GM23338 (cell line): ENCODE measurements at regions not wholly inside any gene's neighbourhood (a gene's known extent, or its start where the extent isn't known, plus 50 kb on each side); places are given as distances from the start of the nearest gene placed in this dataset.

Experiments
- ATAC-seq: fragments of 200-7000 bp; cut with Tn5 transposase; 3 replicates; pipeline ENCODE4 v1.9.1; 2020
- DNase-seq: peaks from one replicate; pipeline ENCODE4 v3.0.0-alpha.2; 2015; ENCODE audit warnings: low spot score
- H2AFZ ChIP-seq: fragments of 200-600 bp; sonication (generic); 2 replicates; pipeline ENCODE4 v1.8.0; 2016; ENCODE audit warnings: antibody characterized with exemption, mild to moderate bottlenecking, moderate library complexity
- H3F3A ChIP-seq: fragments of 200-600 bp; sonication (generic); replicated peaks from 2 replicates; pipeline ENCODE4 v1.8.0; 2017; ENCODE audit warnings: antibody characterized with exemption, mixed run types, low read depth
- H3K27ac ChIP-seq: fragments of 200-600 bp; sonication (generic); 2 replicates; pipeline ENCODE4 v1.6.1; 2016; ENCODE audit warnings: low read depth
- H3K27me3 ChIP-seq: fragments of 200-600 bp; sonication (generic); 2 replicates; pipeline ENCODE4 v1.8.0; 2016; ENCODE audit warnings: mild to moderate bottlenecking, mixed run types, moderate library complexity; ENCODE audit not compliant: insufficient read depth
- H3K36me3 ChIP-seq: fragments of 200-600 bp; sonication (generic); 2 replicates; pipeline ENCODE4 v1.8.0; 2016; ENCODE audit warnings: mild to moderate bottlenecking; ENCODE audit not compliant: insufficient read depth
- H3K4me1 ChIP-seq: fragments of 200-600 bp; sonication (generic); 2 replicates; pipeline ENCODE4 v1.8.0; 2016; ENCODE audit warnings: mild to moderate bottlenecking, moderate library complexity; ENCODE audit not compliant: insufficient read depth
- H3K4me2 ChIP-seq: fragments of 200-600 bp; sonication (generic); 2 replicates; pipeline ENCODE4 v1.7.1; 2017; ENCODE audit warnings: mixed run types
- H3K4me3 ChIP-seq: fragments of 200-600 bp; sonication (generic); 2 replicates; pipeline ENCODE4 v1.6.1; 2016; ENCODE audit warnings: mixed run types
- H3K79me2 ChIP-seq: fragments of 200-600 bp; sonication (generic); replicated peaks from 2 replicates; pipeline ENCODE4 v1.8.0; 2017; ENCODE audit warnings: mild to moderate bottlenecking; ENCODE audit not compliant: insufficient read depth
- H3K9me2 ChIP-seq: fragments of 200-600 bp; sonication (generic); 2 replicates; pipeline ENCODE4 v1.8.0; 2017; ENCODE audit not compliant: insufficient read depth
- H4K20me1 ChIP-seq: fragments of 200-600 bp; sonication (generic); replicated peaks from 2 replicates; pipeline ENCODE4 v1.8.0; 2017; ENCODE audit warnings: mild to moderate bottlenecking; ENCODE audit not compliant: insufficient read depth
- H3K27ac Mint-ChIP-seq: 2 replicates; pipeline ENCODE4 v1.8.0; 2020; ENCODE audit warnings: inconsistent platforms, mild to moderate bottlenecking, moderate library complexity, mixed read lengths
- H3K27me3 Mint-ChIP-seq: 3 replicates; pipeline ENCODE4 v1.8.0; 2022; ENCODE audit warnings: low read depth, mild to moderate bottlenecking, moderate library complexity, mixed read lengths, inconsistent platforms; ENCODE audit not compliant: insufficient read depth, poor library complexity
- H3K36me3 Mint-ChIP-seq: 3 replicates; pipeline ENCODE4 v1.8.0; 2021; ENCODE audit warnings: low read depth, mild to moderate bottlenecking, inconsistent platforms, moderate library complexity, mixed read lengths
- H3K4me1 Mint-ChIP-seq: 3 replicates; pipeline ENCODE4 v1.8.0; 2020; ENCODE audit warnings: mild to moderate bottlenecking, inconsistent platforms, mixed read lengths
- H3K4me3 Mint-ChIP-seq: 3 replicates; pipeline ENCODE4 v1.8.0; 2021; ENCODE audit warnings: moderate library complexity, mild to moderate bottlenecking, inconsistent platforms, mixed read lengths
- H3K9me3 Mint-ChIP-seq: 3 replicates; pipeline ENCODE4 v1.8.0; 2020; ENCODE audit warnings: moderate library complexity, mild to moderate bottlenecking, inconsistent platforms, mixed read lengths
- CREB1 ChIP-seq: fragments of 250-450 bp; sonication (Bioruptor Pico); IDR thresholded peaks from 2 replicates; pipeline ENCODE4 v1.5.0; 2020; ENCODE audit warnings: low read depth, mild to moderate bottlenecking, moderate library complexity
- CTCF ChIP-seq, 2 experiments: fragments of 200-600 bp in 1 of 2; sonication (generic) in 1 of 2; conservative IDR thresholded peaks; 2 replicates each; pipeline versions ENCODE4 v1.5.1 to v1.6.1; 2016 to 2017; ENCODE audit warnings: antibody characterized with exemption in 2 of 2, low read depth in 2 of 2, mild to moderate bottlenecking in 2 of 2, moderate library complexity in 1 of 2
- ETS1 ChIP-seq: IDR thresholded peaks from 2 replicates; pipeline ENCODE4 v1.6.1; 2016; ENCODE audit warnings: antibody characterized with exemption
- EZH2 ChIP-seq: fragments of 200-600 bp; sonication (generic); IDR thresholded peaks from one replicate; pipeline ENCODE4 v1.8.0; 2017; ENCODE audit warnings: antibody characterized with exemption, mild to moderate bottlenecking, low read depth; ENCODE audit not compliant: unreplicated experiment
- EZH2phosphoT487 ChIP-seq: fragments of 200-600 bp; sonication (generic); IDR thresholded peaks from one replicate; pipeline ENCODE4 v1.8.1; 2018; ENCODE audit warnings: antibody characterized with exemption; ENCODE audit not compliant: unreplicated experiment
- JUNB ChIP-seq: IDR thresholded peaks from one replicate; pipeline ENCODE4 v1.6.1; 2016; ENCODE audit warnings: antibody characterized with exemption; ENCODE audit not compliant: unreplicated experiment
- NANOG ChIP-seq: IDR thresholded peaks from 2 replicates; pipeline ENCODE4 v1.6.1; 2016; ENCODE audit warnings: antibody characterized with exemption, borderline replicate concordance
- POLR2AphosphoS5 ChIP-seq: IDR thresholded peaks from 2 replicates; pipeline ENCODE4 v1.6.1; 2016; ENCODE audit warnings: antibody characterized with exemption, low read depth
- REST ChIP-seq: IDR thresholded peaks from one replicate; pipeline ENCODE4 v1.6.1; 2018; ENCODE audit warnings: antibody characterized with exemption; ENCODE audit not compliant: unreplicated experiment
- STAT1 ChIP-seq: IDR thresholded peaks from one replicate; pipeline ENCODE4 v1.6.1; 2016; ENCODE audit warnings: antibody characterized with exemption; ENCODE audit not compliant: unreplicated experiment
- ZNF114 ChIP-seq: fragments of 250-450 bp; sonication (Bioruptor Pico); IDR thresholded peaks from 2 replicates; pipeline ENCODE4 v1.5.0; 2020; ENCODE audit warnings: mild to moderate bottlenecking, moderate library complexity
- ZNF331 ChIP-seq: fragments of 250-450 bp; sonication (Bioruptor Pico); IDR thresholded peaks from 2 replicates; pipeline ENCODE4 v1.5.0; 2020; ENCODE audit warnings: low read depth, mild to moderate bottlenecking, moderate library complexity
- ZNF462 ChIP-seq: fragments of 250-450 bp; sonication (Bioruptor Pico); IDR thresholded peaks from 2 replicates; pipeline ENCODE4 v1.5.0; 2020; ENCODE audit warnings: mild to moderate bottlenecking, moderate library complexity

GRCh38 chr2:181157326-181157725, 176.9 kb downstream of the UBE2E3 start (continued):
- TF ChIP-seq ZNF462 (no peak), ZNF114 (no peak), STAT1 (no peak), EZH2 (no peak), EZH2phosphoT487 (no peak), JUNB (no peak)

- no peak overlapping the region for H3K4me3 ChIP-seq
- Mint-ChIP-seq H3K27me3 (no peaks in the 10 kb centered on the region), H3K36me3 (peaks cover 9% of the 10 kb centered on the region; the same call in 2 of the 3 replicates), H3K4me3 (no peak overlapping the region), H3K4me1 (no peaks in the 10 kb centered on the region), H3K9me3 (peaks cover 17% of the 10 kb centered on the region), H3K27ac (no peak overlapping the region)
- no peaks in the 10 kb centered on the region for H3F3A ChIP-seq
- TF ChIP-seq POLR2AphosphoS5 (no peak), STAT1 (no peak), REST (no peak), EZH2phosphoT487 (no peak), EZH2 (no peak), ZNF114 (no peak), CTCF (conservative IDR thresholded peaks at IDR 0.05; ENCODE audit: low read depth in 2 of 2) (no peak), JUNB (no peak), ETS1 (no peak), NANOG (no peak), ZNF331 (CRISPR knock-in tag) (no peak), CREB1 (CRISPR knock-in tag) (no peak)
- no peaks in the 10 kb centered on the region for H3K9me2 ChIP-seq
- no peaks in the 10 kb centered on the region for H4K20me1 ChIP-seq
- no peak for ATAC-seq
- no peaks in the 10 kb centered on the region for H3K4me1 ChIP-seq
- no peak overlapping the region for H3K4me2 ChIP-seq
- no peak overlapping the region for H3K27ac ChIP-seq
- no peaks in the 10 kb centered on the region for H3K27me3 ChIP-seq
- no peak for DNase-seq
- H2AFZ ChIP-seq, result no peak overlapping the region
- no peaks in the 10 kb centered on the region for H3K79me2 ChIP-seq
- 0 out of 2 replicates have a peak, but pooled peaks cover 3% of the 10 kb centered on the region for H3K36me3 ChIP-seq
Observed at GRCh38 chr2:181158427-181158826, 178.0 kb downstream of the UBE2E3 start.
